Smooth muscle cell (in vitro differentiated cells): ENCODE measurements at regions not wholly inside any gene's neighbourhood (a gene's known extent, or its start where the extent isn't known, plus 50 kb on each side); places are given as distances from the start of the nearest gene placed in this dataset.
"Not testable (repeated sequence)": the region's sequence is repeated elsewhere in the genome, so short reads cannot be mapped to it uniquely, and the experiment has no call there.

Experiments
- DNase-seq: peaks from one replicate; lab custom pipeline; 2025; ENCODE audit not compliant: unreplicated experiment; lab: John Stamatoyannopoulos, UW
- H2AFZ ChIP-seq: fragments of 200-600 bp; sonication (generic); 2 replicates; pipeline ENCODE4 v1.6.0; 2016; ENCODE audit warnings: antibody characterized with exemption, low read depth, mild to moderate bottlenecking
- H3F3A ChIP-seq: fragments of 200-600 bp; sonication (generic); 2 replicates; pipeline ENCODE4 v1.6.0; 2017; ENCODE audit warnings: antibody characterized with exemption, low read depth
- H3K27ac ChIP-seq: fragments of 200-600 bp; sonication (generic); 2 replicates; pipeline ENCODE4 v1.5.1; 2016; ENCODE audit warnings: low read depth, mild to moderate bottlenecking
- H3K27me3 ChIP-seq: fragments of 200-600 bp; sonication (generic); 2 replicates; pipeline ENCODE4 v1.6.1; 2016; ENCODE audit warnings: low read depth, mild to moderate bottlenecking
- H3K36me3 ChIP-seq: fragments of 200-600 bp; sonication (generic); 2 replicates; pipeline ENCODE4 v1.5.1; 2016; ENCODE audit warnings: low read depth
- H3K4me1 ChIP-seq: fragments of 200-600 bp; sonication (generic); 2 replicates; pipeline ENCODE4 v1.5.1; 2016; ENCODE audit warnings: low read depth
- H3K4me2 ChIP-seq: fragments of 200-600 bp; sonication (generic); 2 replicates; pipeline ENCODE4 v1.6.0; 2016; ENCODE audit warnings: mild to moderate bottlenecking
- H3K4me3 ChIP-seq: fragments of 200-600 bp; sonication (generic); 2 replicates; pipeline ENCODE4 v1.5.1; 2016; ENCODE audit warnings: mild to moderate bottlenecking
- H3K79me2 ChIP-seq: fragments of 200-600 bp; sonication (generic); 2 replicates; pipeline ENCODE4 v1.6.0; 2016; ENCODE audit warnings: low read depth, mild to moderate bottlenecking
- H3K9ac ChIP-seq: fragments of 200-600 bp; sonication (generic); 2 replicates; pipeline ENCODE4 v1.6.0; 2016; ENCODE audit warnings: low read depth
- H3K9me3 ChIP-seq: fragments of 200-600 bp; sonication (generic); replicated peaks from 2 replicates; pipeline ENCODE4 v1.5.1; 2016; ENCODE audit warnings: low read depth
- H4K20me1 ChIP-seq: fragments of 200-600 bp; sonication (generic); 2 replicates; pipeline ENCODE4 v1.6.0; 2016; ENCODE audit warnings: low read depth
- CTCF ChIP-seq: fragments of 200-600 bp; sonication (generic); IDR thresholded peaks from 2 replicates; pipeline ENCODE4 v1.5.1; 2017; ENCODE audit warnings: borderline replicate concordance, mild to moderate bottlenecking, antibody characterized with exemption; ENCODE audit not compliant: insufficient read depth, poor library complexity, severe bottlenecking
- WGBS: methylation state at CpG from one replicate; pipeline ENCODE4 v1.1.7; 2016; ENCODE audit warnings: low lambda C conversion rate; 5-methylcytosine and 5-hydroxymethylcytosine counted together

DNA sequence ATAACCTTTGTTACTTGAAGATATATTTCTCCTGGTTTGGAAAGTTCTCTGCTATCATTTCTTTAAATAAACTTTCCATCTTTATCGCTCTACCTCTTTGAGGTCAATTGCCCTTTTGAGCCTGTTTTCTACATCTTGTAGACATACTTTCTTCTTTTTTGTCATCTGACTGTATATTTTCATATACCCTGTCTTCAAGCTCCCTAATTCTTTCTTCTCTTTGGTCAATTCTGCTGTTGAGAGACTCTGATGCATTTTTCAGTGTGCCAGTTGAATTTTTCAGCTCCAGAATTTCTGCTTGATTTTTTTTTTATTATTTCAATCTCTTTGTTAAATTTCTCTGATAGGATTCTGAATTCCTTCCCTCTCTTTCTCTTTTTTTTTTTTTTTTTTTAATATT, 511.2 kb upstream of the GRAMD2B start:
- H3K9me3 ChIP-seq, result no peaks in the 10 kb centered on the region
- TF ChIP-seq CTCF, result no peak

DNA sequence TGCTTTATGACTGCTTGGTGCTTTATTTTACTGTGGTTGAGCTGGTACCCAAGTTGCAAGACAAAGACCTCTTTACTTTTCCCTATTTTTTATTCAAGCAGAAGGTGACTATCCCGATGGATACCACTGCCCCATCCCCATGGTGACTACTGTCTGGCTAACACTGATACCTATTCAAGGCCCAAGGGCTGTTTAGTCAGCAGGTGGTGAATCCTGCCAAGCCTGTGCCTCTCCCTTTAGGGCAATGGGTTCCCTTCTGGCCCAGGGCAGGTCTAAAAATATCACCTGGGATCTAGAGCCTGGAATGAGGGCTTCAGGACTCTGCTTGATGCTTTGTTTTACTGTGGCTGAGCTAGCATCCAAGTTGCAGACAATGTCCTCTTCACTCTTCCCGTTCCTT, 510.0 kb upstream of the GRAMD2B start:
- H3K9me3 ChIP-seq, result no peaks in the 10 kb centered on the region
- no peak overlapping the region for H3K4me2 ChIP-seq
- H4K20me1 ChIP-seq, result no peaks in the 10 kb centered on the region
- H3K4me3 ChIP-seq, result no peak overlapping the region
- no peak for TF ChIP-seq CTCF
- WGBS, result 94% methylated on average over 2 of the region's 2 CpGs
- no peaks in the 10 kb centered on the region for H3K36me3 ChIP-seq
- DNase-seq, result no peak
- no peaks in the 10 kb centered on the region for H3F3A ChIP-seq
- no peaks in the 10 kb centered on the region for H3K4me1 ChIP-seq
- no peak overlapping the region for H2AFZ ChIP-seq
- no peaks in the 10 kb centered on the region for H3K79me2 ChIP-seq
- no peak overlapping the region for H3K27ac ChIP-seq
- H3K27me3 ChIP-seq, result no peaks in the 10 kb centered on the region
- no peak overlapping the region for H3K9ac ChIP-seq

More for the DNA sequence above, 511.2 kb upstream of the GRAMD2B start:
- Histone ChIP-seq H3K9ac (no peak overlapping the region), H3K4me1 (no peaks in the 10 kb centered on the region), H3K36me3 (peaks cover 3% of the 10 kb centered on the region), H3K4me2 (no peak overlapping the region), H3F3A (no peaks in the 10 kb centered on the region), H3K79me2 (no peaks in the 10 kb centered on the region), H4K20me1 (no peaks in the 10 kb centered on the region), H3K27ac (no peak overlapping the region), H3K27me3 (no peaks in the 10 kb centered on the region), H2AFZ (no peak overlapping the region), H3K4me3 (no peak overlapping the region)
- WGBS, result 96% methylated on average over 1 of the region's 1 CpG
- no peak for DNase-seq

DNA sequence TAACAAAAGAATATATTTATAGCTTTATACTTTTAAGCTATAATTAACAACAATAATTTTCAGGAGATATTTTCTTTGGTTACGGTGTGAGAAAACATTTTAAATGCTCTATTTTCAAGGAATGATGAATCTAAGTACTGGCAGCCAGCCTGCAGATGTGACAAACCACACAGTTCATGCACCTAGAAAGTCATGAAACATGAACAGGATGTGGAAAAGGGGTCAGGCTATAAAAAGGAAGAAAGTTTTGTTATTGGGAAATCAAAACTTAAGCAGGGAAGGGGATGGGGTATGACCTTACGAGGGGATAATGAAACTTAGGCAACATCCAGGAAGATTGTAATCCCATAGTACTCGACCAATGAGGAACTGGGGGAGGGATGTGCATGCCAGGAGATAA, 508.7 kb upstream of the GRAMD2B start:
- no peak overlapping the region for H3K4me3 ChIP-seq
- DNase-seq, result no peak
- H3K9me3 ChIP-seq, result no peaks in the 10 kb centered on the region
- H3K36me3 ChIP-seq, result no peaks in the 10 kb centered on the region
- H3K27me3 ChIP-seq, result no peaks in the 10 kb centered on the region
- no peak overlapping the region for H3K27ac ChIP-seq
- WGBS, result 92% methylated on average over 3 of the region's 3 CpGs
- no peaks in the 10 kb centered on the region for H3K4me1 ChIP-seq
- no peak overlapping the region for H3K9ac ChIP-seq
- H3F3A ChIP-seq, result no peaks in the 10 kb centered on the region
- H4K20me1 ChIP-seq, result no peaks in the 10 kb centered on the region
- no peaks in the 10 kb centered on the region for H3K79me2 ChIP-seq
- no peak for TF ChIP-seq CTCF
- no peak overlapping the region for H3K4me2 ChIP-seq
- no peak overlapping the region for H2AFZ ChIP-seq

DNA sequence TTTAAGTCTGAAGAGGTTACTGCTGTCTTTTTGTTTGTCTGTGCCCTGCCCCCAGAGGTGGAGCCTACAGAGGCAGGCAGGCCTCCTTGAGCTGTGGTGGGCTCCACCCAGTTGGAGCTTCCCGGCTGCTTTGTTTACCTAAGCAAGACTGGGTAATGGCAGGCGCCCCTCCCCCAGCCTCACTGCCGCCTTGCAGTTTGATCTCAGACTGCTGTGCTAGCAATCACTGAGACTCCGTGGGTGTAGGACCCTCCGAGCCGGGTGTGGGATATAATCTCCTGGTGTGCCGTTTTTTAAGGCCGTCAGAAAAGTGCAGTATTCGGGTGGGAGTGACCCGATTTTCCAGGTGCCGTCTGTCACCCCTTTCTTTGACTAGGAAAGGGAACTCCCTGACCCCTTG, 499.3 kb upstream of the GRAMD2B start:
- not testable (repeated sequence) for H3K4me2 ChIP-seq, H3K27me3 ChIP-seq, H3K4me1 ChIP-seq, H3K27ac ChIP-seq, DNase-seq, H3K9ac ChIP-seq, H3K9me3 ChIP-seq, H3F3A ChIP-seq, H4K20me1 ChIP-seq, H2AFZ ChIP-seq, H3K79me2 ChIP-seq, H3K36me3 ChIP-seq, H3K4me3 ChIP-seq
- 95% methylated on average over 11 of the region's 11 CpGs for WGBS
